Loucy (cell line): ENCODE measurements at regions not wholly inside any gene's neighbourhood (a gene's known extent, or its start where the extent isn't known, plus 50 kb on each side); places are given as distances from the start of the nearest gene placed in this dataset.

ENCODE experiments used
- EZH2phosphoT487 ChIP-seq: fragments of 200-600 bp; IDR thresholded peaks from 2 replicates; pipeline ENCODE4 v1.6.1; 2018; ENCODE audit warnings: antibody characterized with exemption, mild to moderate bottlenecking, moderate library complexity, borderline replicate concordance
- TF ChIP-seq, protein P1 (sequence below): fragments of 200-600 bp; sonication (generic); conservative IDR thresholded peaks from 2 replicates; pipeline ENCODE4 v1.5.1; 2014; ENCODE audit warnings: mild to moderate bottlenecking, antibody characterized with exemption, low read length

DNA sequence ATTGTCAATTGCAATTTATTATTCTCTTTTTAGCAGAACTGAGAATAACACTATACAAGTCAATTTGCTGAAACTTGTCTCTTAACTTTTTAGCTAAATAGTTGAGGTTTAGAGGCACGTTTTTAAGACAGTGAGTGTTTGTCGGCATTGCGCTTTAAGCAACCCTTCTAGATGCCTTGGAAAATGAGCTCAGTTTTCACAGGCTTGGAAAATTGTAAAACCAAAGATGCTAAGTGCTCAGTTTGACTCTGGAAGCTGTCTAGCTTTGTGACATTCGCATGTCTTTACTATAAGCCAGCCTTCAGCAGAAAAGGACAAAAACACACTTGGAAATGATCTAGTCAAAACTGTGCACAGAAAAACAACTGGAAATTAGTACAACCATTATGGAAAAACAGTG is 500.4 kb downstream of the NEBL start:
- TF ChIP-seq, protein P1, sequence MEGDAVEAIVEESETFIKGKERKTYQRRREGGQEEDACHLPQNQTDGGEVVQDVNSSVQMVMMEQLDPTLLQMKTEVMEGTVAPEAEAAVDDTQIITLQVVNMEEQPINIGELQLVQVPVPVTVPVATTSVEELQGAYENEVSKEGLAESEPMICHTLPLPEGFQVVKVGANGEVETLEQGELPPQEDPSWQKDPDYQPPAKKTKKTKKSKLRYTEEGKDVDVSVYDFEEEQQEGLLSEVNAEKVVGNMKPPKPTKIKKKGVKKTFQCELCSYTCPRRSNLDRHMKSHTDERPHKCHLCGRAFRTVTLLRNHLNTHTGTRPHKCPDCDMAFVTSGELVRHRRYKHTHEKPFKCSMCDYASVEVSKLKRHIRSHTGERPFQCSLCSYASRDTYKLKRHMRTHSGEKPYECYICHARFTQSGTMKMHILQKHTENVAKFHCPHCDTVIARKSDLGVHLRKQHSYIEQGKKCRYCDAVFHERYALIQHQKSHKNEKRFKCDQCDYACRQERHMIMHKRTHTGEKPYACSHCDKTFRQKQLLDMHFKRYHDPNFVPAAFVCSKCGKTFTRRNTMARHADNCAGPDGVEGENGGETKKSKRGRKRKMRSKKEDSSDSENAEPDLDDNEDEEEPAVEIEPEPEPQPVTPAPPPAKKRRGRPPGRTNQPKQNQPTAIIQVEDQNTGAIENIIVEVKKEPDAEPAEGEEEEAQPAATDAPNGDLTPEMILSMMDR: no peak
- TF ChIP-seq EZH2phosphoT487: no peak
